K562 (cell line): ENCODE measurements at regions not wholly inside any gene's neighbourhood (a gene's known extent, or its start where the extent isn't known, plus 50 kb on each side); places are given as distances from the start of the nearest gene placed in this dataset.
A peak's percentile ranks its signal among the peaks of the same experiment; 100 is the strongest.

Experiments used
- CBX2 ChIP-seq: fragments of 200-600 bp; sonication (generic); IDR thresholded peaks from one replicate; pipeline ENCODE4 v1.6.1; 2012; ENCODE audit warnings: mild to moderate bottlenecking, low read length, inconsistent platforms; ENCODE audit not compliant: insufficient read depth, poor library complexity, severe bottlenecking
- CTBP1 ChIP-seq: fragments of 450-650 bp; IDR thresholded peaks from 2 replicates; pipeline ENCODE4 v1.6.1; 2016; ENCODE audit warnings: borderline replicate concordance
- E2F3 ChIP-seq: fragments of 250-450 bp; sonication (Bioruptor Pico); IDR thresholded peaks from 2 replicates; pipeline ENCODE4 v1.4.0; 2020; ENCODE audit warnings: mild to moderate bottlenecking
- GABPB1 ChIP-seq: sonication (generic); formaldehyde crosslinking; IDR thresholded peaks from 2 replicates; pipeline ENCODE4 v1.8.0; 2022; ENCODE audit warnings: mild to moderate bottlenecking, missing genetic modification reagents
- HDAC8 ChIP-seq: fragments of 450-650 bp; IDR thresholded peaks from 2 replicates; pipeline ENCODE4 v1.6.1; 2016; ENCODE audit warnings: mild to moderate bottlenecking, missing genetic modification characterization, moderate library complexity, missing compliant biosample characterization
- JUN ChIP-seq, 2 experiments: sonication (generic) in 1 of 2; formaldehyde crosslinking in 1 of 2; IDR thresholded peaks; 2 replicates each; pipeline versions ENCODE4 v1.6.1 to v1.8.0; 2012 to 2022; ENCODE audit warnings: borderline replicate concordance in 2 of 2, mild to moderate bottlenecking in 2 of 2, improper control_type of control experiment in 1 of 2, low read depth in 1 of 2, low read length in 1 of 2, missing genetic modification reagents in 1 of 2
- KLF1 ChIP-seq: fragments of 450-650 bp; IDR thresholded peaks from 2 replicates; pipeline ENCODE4 v1.6.1; 2016; ENCODE audit warnings: missing genetic modification characterization, missing compliant biosample characterization
- MBD2 ChIP-seq: sonication (generic); IDR thresholded peaks from 2 replicates; pipeline ENCODE4 v1.6.1; 2016; ENCODE audit warnings: low read depth, borderline replicate concordance
- NCOR1 ChIP-seq: fragments of 450-650 bp; IDR thresholded peaks from 2 replicates; pipeline ENCODE4 v1.6.1; 2016; ENCODE audit warnings: mild to moderate bottlenecking, moderate library complexity
- RFX7 ChIP-seq: fragments of 250-450 bp; sonication (Bioruptor Pico); IDR thresholded peaks from 2 replicates; pipeline ENCODE4 v1.5.1; 2021; ENCODE audit warnings: mild to moderate bottlenecking
- ZFX ChIP-seq: sonication (generic); formaldehyde crosslinking; IDR thresholded peaks from 2 replicates; pipeline ENCODE4 v1.8.0; 2022; ENCODE audit warnings: mild to moderate bottlenecking, missing genetic modification reagents, moderate library complexity
- ZNF140 ChIP-seq: fragments of 250-450 bp; sonication (Bioruptor Pico); IDR thresholded peaks from 2 replicates; pipeline ENCODE4 v1.8.0; 2021; ENCODE audit warnings: moderate library complexity, mild to moderate bottlenecking, inconsistent platforms
- ZNF224 ChIP-seq: sonication (generic); formaldehyde crosslinking; IDR thresholded peaks from 2 replicates; pipeline ENCODE4 v1.8.0; 2022; ENCODE audit warnings: mild to moderate bottlenecking, missing genetic modification reagents
- TF ChIP-seq, protein P1 (sequence below), 2 experiments: IDR thresholded peaks in 1 of 2; conservative IDR thresholded peaks in 1 of 2; 2 replicates each; pipeline ENCODE4 v1.6.1; 2016; ENCODE audit warnings: low read depth in 2 of 2, mild to moderate bottlenecking in 1 of 2, missing compliant biosample characterization in 1 of 2, missing genetic modification characterization in 1 of 2, moderate library complexity in 1 of 2
- TF ChIP-seq, protein P2 (sequence below): fragments of 450-650 bp; formaldehyde crosslinking; conservative IDR thresholded peaks from 2 replicates; pipeline ENCODE4 v1.4.0; 2022; ENCODE audit warnings: mild to moderate bottlenecking, missing genetic modification characterization
- TF ChIP-seq, protein P3 (sequence below): IDR thresholded peaks from 2 replicates; pipeline ENCODE4 v1.6.1; 2012; ENCODE audit warnings: low read depth, low read length, improper control_type of control experiment, borderline replicate concordance
- TF ChIP-seq, protein P4 (sequence below), 2 experiments: fragments of 250-450 bp in 1 of 2; fragments of 450-650 bp in 1 of 2; sonication (Bioruptor Pico) in 1 of 2; IDR thresholded peaks; 2 replicates each; pipeline versions ENCODE4 v1.6.1 to v1.8.0; 2016 to 2021; ENCODE audit warnings: mild to moderate bottlenecking in 2 of 2, moderate library complexity in 2 of 2, missing compliant biosample characterization in 1 of 2, missing genetic modification characterization in 1 of 2
- TF ChIP-seq, protein P5 (sequence below): fragments of 450-650 bp; conservative IDR thresholded peaks from 2 replicates; pipeline ENCODE4 v1.6.1; 2016; ENCODE audit warnings: missing genetic modification characterization, low read depth, mild to moderate bottlenecking, missing compliant biosample characterization, moderate library complexity
- TF ChIP-seq, protein P6 (sequence below): sonication (generic); formaldehyde crosslinking; IDR thresholded peaks from 2 replicates; pipeline ENCODE4 v1.8.0; 2022; ENCODE audit warnings: mild to moderate bottlenecking, missing genetic modification reagents

DNA sequence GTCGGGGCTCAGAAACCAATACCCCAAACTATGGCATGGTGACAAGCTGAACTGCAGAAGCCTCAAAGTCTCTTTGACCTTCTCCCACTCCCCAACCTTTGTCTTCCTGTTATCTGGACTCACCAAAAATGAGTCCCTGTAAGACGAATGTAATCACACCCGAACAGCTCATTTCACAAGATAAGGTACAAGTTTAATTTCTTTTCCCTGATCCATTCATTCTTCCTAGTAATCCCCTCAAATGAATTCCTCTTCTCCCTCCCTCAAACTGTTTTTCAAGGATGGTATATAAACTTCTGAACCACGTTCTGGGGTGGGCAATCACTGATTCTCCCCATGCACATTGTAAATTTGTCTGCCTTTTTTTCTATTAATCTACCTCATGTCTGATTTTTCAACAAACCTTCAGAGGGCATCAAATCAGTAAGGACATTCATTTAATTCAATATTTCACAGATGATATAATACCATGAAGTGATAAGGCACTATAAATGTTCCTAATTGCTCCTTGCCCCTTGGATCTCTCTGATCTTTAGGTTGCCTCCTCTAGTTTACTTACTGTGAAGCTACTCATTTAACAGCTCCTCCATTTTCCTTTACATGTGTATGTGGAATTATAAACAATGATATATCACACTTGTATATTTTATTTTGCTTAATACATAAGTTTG lies 77.2 kb downstream of the OR2B2 start (continued):
- TF ChIP-seq, protein P1, sequence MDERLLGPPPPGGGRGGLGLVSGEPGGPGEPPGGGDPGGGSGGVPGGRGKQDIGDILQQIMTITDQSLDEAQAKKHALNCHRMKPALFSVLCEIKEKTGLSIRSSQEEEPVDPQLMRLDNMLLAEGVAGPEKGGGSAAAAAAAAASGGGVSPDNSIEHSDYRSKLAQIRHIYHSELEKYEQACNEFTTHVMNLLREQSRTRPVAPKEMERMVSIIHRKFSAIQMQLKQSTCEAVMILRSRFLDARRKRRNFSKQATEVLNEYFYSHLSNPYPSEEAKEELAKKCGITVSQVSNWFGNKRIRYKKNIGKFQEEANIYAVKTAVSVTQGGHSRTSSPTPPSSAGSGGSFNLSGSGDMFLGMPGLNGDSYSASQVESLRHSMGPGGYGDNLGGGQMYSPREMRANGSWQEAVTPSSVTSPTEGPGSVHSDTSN (CRISPR knock-in tag; IDR thresholded peaks at IDR 0.05; ENCODE audit: low read depth): no peak
- TF ChIP-seq, protein P1 (tag; conservative IDR thresholded peaks at IDR 0.05; ENCODE audit: low read depth): no peak
- TF ChIP-seq ZNF224 (CRISPR knock-in tag): no peak
- no peak for TF ChIP-seq CTBP1
- no peak for TF ChIP-seq GABPB1 (CRISPR knock-in tag)
- TF ChIP-seq, protein P2, sequence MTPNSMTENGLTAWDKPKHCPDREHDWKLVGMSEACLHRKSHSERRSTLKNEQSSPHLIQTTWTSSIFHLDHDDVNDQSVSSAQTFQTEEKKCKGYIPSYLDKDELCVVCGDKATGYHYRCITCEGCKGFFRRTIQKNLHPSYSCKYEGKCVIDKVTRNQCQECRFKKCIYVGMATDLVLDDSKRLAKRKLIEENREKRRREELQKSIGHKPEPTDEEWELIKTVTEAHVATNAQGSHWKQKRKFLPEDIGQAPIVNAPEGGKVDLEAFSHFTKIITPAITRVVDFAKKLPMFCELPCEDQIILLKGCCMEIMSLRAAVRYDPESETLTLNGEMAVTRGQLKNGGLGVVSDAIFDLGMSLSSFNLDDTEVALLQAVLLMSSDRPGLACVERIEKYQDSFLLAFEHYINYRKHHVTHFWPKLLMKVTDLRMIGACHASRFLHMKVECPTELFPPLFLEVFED (CRISPR knock-in tag): 0 out of 2 replicates have a peak, but pooled peaks have one; percentile 59
- TF ChIP-seq ZFX (CRISPR knock-in tag): no peak
- TF ChIP-seq, protein P3, sequence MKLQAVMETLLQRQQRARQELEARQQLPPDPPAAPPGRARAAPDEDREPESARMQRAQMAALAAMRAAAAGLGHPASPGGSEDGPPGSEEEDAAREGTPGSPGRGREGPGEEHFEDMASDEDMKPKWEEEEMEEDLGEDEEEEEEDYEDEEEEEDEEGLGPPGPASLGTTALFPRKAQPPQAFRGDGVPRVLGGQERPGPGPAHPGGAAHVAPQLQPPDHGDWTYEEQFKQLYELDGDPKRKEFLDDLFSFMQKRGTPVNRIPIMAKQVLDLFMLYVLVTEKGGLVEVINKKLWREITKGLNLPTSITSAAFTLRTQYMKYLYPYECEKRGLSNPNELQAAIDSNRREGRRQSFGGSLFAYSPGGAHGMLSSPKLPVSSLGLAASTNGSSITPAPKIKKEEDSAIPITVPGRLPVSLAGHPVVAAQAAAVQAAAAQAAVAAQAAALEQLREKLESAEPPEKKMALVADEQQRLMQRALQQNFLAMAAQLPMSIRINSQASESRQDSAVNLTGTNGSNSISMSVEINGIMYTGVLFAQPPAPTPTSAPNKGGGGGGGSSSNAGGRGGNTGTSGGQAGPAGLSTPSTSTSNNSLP: peak; percentile 79
- TF ChIP-seq, protein P4, sequence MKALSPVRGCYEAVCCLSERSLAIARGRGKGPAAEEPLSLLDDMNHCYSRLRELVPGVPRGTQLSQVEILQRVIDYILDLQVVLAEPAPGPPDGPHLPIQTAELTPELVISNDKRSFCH (CRISPR knock-in tag; IDR thresholded peaks at IDR 0.05): no peak
- TF ChIP-seq, protein P4 (tag; IDR thresholded peaks at IDR 0.05): no peak
- no peak for TF ChIP-seq KLF1 (tag)
- TF ChIP-seq RFX7 (CRISPR knock-in tag): no peak
- peak; percentile 89 for TF ChIP-seq NCOR1
- TF ChIP-seq, protein P5, sequence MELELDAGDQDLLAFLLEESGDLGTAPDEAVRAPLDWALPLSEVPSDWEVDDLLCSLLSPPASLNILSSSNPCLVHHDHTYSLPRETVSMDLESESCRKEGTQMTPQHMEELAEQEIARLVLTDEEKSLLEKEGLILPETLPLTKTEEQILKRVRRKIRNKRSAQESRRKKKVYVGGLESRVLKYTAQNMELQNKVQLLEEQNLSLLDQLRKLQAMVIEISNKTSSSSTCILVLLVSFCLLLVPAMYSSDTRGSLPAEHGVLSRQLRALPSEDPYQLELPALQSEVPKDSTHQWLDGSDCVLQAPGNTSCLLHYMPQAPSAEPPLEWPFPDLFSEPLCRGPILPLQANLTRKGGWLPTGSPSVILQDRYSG (tag): no peak
- no peak for TF ChIP-seq JUN (IDR thresholded peaks at IDR 0.05; ENCODE audit: borderline replicate concordance, low read depth, low read length)
- no peak for TF ChIP-seq JUN (CRISPR knock-in tag; IDR thresholded peaks at IDR 0.05; ENCODE audit: borderline replicate concordance)
- TF ChIP-seq, protein P6, sequence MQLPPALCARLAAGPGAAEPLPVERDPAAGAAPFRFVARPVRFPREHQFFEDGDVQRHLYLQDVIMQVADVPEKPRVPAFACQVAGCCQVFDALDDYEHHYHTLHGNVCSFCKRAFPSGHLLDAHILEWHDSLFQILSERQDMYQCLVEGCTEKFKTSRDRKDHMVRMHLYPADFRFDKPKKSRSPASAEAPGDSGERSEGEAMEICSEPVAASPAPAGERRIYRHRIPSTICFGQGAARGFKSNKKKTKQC (CRISPR knock-in tag): no peak
- TF ChIP-seq ZNF140 (CRISPR knock-in tag): no peak
- peak; percentile 56 for TF ChIP-seq MBD2
- TF ChIP-seq HDAC8 (tag): no peak
- TF ChIP-seq E2F3: no peak
- TF ChIP-seq CBX2: no peak
